ENCODE measurements at regions not wholly inside any gene's neighbourhood (a gene's known extent, or its start where the extent isn't known, plus 50 kb on each side); places are given as distances from the start of the nearest gene placed in this dataset.

DNA sequence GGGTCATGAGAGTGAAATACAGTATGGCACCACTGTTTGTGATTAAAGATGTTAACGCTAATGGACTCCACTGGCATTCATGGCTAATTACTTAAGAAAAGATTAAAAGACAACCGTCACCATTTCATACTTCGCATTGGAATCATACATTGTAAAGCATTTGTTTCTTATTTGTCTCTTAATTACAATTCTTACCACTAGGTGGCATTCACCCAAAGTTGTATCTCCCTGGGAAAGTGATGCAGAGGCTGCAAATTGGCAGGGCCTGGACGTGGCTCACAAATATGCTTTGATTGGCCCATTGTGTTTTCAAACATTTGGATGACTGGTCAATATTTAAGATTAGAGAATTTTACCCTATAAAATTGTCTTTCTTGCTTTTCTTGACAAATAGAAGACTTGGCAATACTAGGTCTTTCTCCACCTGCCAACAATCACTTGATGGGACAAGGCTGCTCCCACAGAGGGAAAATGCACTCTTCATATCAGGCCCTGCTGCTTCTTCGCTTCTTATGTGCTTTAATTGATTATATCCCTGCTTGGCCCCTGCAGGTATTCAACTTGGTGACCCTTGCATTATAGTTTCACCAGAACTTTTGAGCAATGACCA is 72.1 kb upstream of the STARD3NL start:
- H3K36me3 ChIP-seq = no peaks in the 10 kb centered on the region
- no peaks in the 10 kb centered on the region for H3K27me3 ChIP-seq
- no peaks in the 10 kb centered on the region for H3K9me3 ChIP-seq
- DNase-seq (no peak), ATAC-seq (peak; percentile 76 to 83 (median 82))
- TF ChIP-seq, protein P1, sequence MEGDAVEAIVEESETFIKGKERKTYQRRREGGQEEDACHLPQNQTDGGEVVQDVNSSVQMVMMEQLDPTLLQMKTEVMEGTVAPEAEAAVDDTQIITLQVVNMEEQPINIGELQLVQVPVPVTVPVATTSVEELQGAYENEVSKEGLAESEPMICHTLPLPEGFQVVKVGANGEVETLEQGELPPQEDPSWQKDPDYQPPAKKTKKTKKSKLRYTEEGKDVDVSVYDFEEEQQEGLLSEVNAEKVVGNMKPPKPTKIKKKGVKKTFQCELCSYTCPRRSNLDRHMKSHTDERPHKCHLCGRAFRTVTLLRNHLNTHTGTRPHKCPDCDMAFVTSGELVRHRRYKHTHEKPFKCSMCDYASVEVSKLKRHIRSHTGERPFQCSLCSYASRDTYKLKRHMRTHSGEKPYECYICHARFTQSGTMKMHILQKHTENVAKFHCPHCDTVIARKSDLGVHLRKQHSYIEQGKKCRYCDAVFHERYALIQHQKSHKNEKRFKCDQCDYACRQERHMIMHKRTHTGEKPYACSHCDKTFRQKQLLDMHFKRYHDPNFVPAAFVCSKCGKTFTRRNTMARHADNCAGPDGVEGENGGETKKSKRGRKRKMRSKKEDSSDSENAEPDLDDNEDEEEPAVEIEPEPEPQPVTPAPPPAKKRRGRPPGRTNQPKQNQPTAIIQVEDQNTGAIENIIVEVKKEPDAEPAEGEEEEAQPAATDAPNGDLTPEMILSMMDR (IDR thresholded peaks at IDR 0.05) = peak; percentile 60 to 65 (median 64)
- no peak for TF ChIP-seq POLR2A (IDR thresholded peaks at IDR 0.05)
- H3K4me3 ChIP-seq = no peak overlapping the region
- no peak overlapping the region for H3K27ac ChIP-seq
- WGBS (ENCODE audit: insufficient coverage, low coverage, low lambda C conversion rate, missing lambda C conversion rate) = 14% methylated on average over 5 of the region's 5 CpGs
- intact Hi-C loops (cut with DNase I) = loop anchor here (5.0 to 10.0 kb wide), 3 partner anchors 119 to 266 kb away; partner anchors contain the start of gene SFRP4 (in 1 of the 2)
- no peaks in the 10 kb centered on the region for H3K4me1 ChIP-seq

DNA sequence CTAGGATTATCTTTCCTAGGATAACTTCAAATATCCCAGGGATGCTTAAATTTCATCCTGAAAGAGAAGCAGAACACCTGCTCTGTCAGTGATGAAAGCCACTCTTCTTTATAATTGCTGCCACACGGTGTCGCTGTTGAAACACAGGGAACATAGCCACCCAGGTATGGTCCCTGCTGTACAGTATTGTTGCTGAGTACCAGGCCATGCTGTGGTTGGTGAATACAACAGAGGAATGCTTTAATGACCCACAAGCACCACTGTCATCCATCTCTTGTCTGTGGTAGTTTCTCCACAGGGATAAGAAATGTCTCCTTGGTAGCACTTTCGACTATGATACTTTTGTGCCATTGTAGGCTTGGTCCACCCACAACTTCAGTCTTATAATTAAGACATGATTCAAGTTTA is 70.6 kb upstream of the STARD3NL start:
- no peaks in the 10 kb centered on the region for H3K9me3 ChIP-seq
- H3K27me3 ChIP-seq = no peaks in the 10 kb centered on the region
- intact Hi-C loops (cut with DNase I) = loop anchor here (5.0 to 10.0 kb wide), 3 partner anchors 117 to 265 kb away; partner anchors contain the start of gene SFRP4 (in 1 of the 2)
- H3K36me3 ChIP-seq = no peaks in the 10 kb centered on the region
- H3K4me1 ChIP-seq = no peaks in the 10 kb centered on the region
- H3K27ac ChIP-seq = no peak overlapping the region
- TF ChIP-seq POLR2A (IDR thresholded peaks at IDR 0.05) = no peak
- TF ChIP-seq, protein P1 (IDR thresholded peaks at IDR 0.05) = peak; percentile 73 to 84 (median 80)
- no peak overlapping the region for H3K4me3 ChIP-seq
- 17% methylated on average over 3 of the region's 3 CpGs for WGBS (ENCODE audit: insufficient coverage, low coverage, low lambda C conversion rate, missing lambda C conversion rate)
- DNase-seq = peak; percentile 45 to 68 (median 55)
- ATAC-seq = peak; percentile 91 to 96 (median 94)

DNA sequence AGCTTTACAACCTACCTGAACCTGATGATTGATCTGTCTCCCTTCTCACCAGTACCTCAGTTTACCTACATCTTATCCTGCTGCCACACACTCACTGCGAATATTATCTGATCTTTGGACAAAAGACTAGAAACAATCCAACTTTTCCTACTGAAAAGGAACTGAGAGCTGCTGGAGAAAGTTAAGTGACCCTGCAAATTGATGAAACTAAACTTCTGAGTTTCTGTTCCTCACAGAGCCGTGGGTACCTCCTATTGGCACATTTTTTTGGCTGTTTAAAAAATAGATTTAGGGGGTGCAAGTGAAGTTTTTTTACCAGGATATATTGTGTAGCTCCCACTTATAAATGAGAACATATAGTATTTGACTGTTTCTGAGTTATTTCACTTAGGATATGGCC is 66.0 kb upstream of the STARD3NL start:
- WGBS (ENCODE audit: insufficient coverage, low coverage, low lambda C conversion rate, missing lambda C conversion rate) = 65% methylated on average over 2 of the region's 2 CpGs
- Histone ChIP-seq H3K9me3 (no peaks in the 10 kb centered on the region), H3K27ac (no peak overlapping the region), H3K4me1 (no peaks in the 10 kb centered on the region), H3K4me3 (no peak overlapping the region), H3K36me3 (no peaks in the 10 kb centered on the region), H3K27me3 (no peaks in the 10 kb centered on the region)
- TF ChIP-seq, protein P1 (IDR thresholded peaks at IDR 0.05) = no peak
- no peak for TF ChIP-seq POLR2A (IDR thresholded peaks at IDR 0.05)
- no peak for DNase-seq
- no peak for ATAC-seq
- intact Hi-C loops (cut with DNase I) = loop anchor here in 1 of 2 donors (10.0 kb wide), 1 partner anchor 103 kb away; no protein-coding TSS in a partner anchor

DNA sequence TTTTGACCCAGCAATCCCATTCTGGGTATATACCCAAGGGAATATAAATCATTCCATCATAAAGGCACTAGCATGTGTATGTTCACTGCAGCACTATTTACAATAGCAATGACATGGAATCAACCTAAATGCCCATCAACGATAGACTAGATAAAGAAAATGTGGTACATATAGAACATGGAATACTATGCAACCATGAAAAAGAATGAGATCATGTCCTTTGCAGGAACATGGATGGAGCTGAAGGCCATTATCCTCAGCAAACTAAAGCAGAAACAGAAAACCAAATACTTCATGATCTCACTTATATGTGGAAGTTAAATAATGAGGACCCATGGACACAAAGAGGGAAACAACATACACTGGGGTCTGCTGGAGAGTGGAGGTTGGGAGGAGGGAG is 58.0 kb upstream of the STARD3NL start:
- no peak for ATAC-seq
- intact Hi-C loops (cut with DNase I) = no loop called here
- no peaks in the 10 kb centered on the region for H3K36me3 ChIP-seq
- TF ChIP-seq, protein P1 (IDR thresholded peaks at IDR 0.05) = no peak
- no peak for TF ChIP-seq POLR2A (IDR thresholded peaks at IDR 0.05)
- no peaks in the 10 kb centered on the region for H3K9me3 ChIP-seq
- no peak overlapping the region for H3K4me3 ChIP-seq
- no peak for DNase-seq
- no peak overlapping the region for H3K27ac ChIP-seq
- WGBS (ENCODE audit: insufficient coverage, low coverage, low lambda C conversion rate, missing lambda C conversion rate) = 80% methylated on average over 1 of the region's 1 CpG
- no peaks in the 10 kb centered on the region for H3K27me3 ChIP-seq
- H3K4me1 ChIP-seq = no peaks in the 10 kb centered on the region

Measured in right lobe of liver (tissue), 6 donors.